Thoracic aorta (tissue), 2 donors: ENCODE measurements at regions not wholly inside any gene's neighbourhood (a gene's known extent, or its start where the extent isn't known, plus 50 kb on each side); places are given as distances from the start of the nearest gene placed in this dataset.
"Not testable (repeated sequence)": the region's sequence is repeated elsewhere in the genome, so short reads cannot be mapped to it uniquely, and the experiment has no call there.

Experiments used
- ATAC-seq: fragments of 150-250 bp; one replicate; pipeline ENCODE4 v1.8.0; 2017; ENCODE audit warnings: low read depth; ENCODE audit not compliant: insufficient number of reproducible peaks, low FRiP score
- DNase-seq: peaks from one replicate; pipeline ENCODE4 v3.0.0-alpha.2; 2020; ENCODE audit warnings: low spot score
- H3K27ac ChIP-seq, 2 donors: fragments of 200-600 bp; sonication (generic); 1 replicate in 1 of 2; 2 replicates in 1 of 2; pipeline ENCODE4 v1.5.1; 2016; ENCODE audit warnings: mild to moderate bottlenecking in 2 of 2, moderate library complexity in 2 of 2
- H3K27me3 ChIP-seq: fragments of 200-600 bp; sonication (generic); replicated peaks from 2 replicates; pipeline ENCODE4 v1.6.0; 2016; ENCODE audit warnings: mild to moderate bottlenecking; ENCODE audit not compliant: insufficient read depth
- H3K36me3 ChIP-seq: fragments of 200-600 bp; sonication (generic); one replicate; pipeline ENCODE4 v1.5.1; 2016
- H3K4me1 ChIP-seq, 2 donors: fragments of 200-600 bp; sonication (generic); 1 replicate in 1 of 2; 2 replicates in 1 of 2; pipeline versions ENCODE4 v1.5.1 to v1.6.0; 2016; ENCODE audit warnings: low read depth in 2 of 2, mild to moderate bottlenecking in 1 of 2; ENCODE audit not compliant: control insufficient read depth in 1 of 2
- H3K4me3 ChIP-seq: fragments of 200-600 bp; sonication (generic); 2 replicates; pipeline ENCODE4 v1.5.1; 2016; ENCODE audit warnings: mild to moderate bottlenecking
- H3K9me3 ChIP-seq: fragments of 200-600 bp; sonication (generic); 2 replicates; pipeline ENCODE4 v1.5.1; 2016
- CTCF ChIP-seq: fragments of 200-600 bp; sonication (generic); IDR thresholded peaks from one replicate; pipeline ENCODE4 v1.5.1; 2019; ENCODE audit warnings: antibody characterized with exemption

GRCh38 chr3:21013566-21013965 is 737.4 kb downstream of the ZNF385D start:
- no peaks in the 10 kb centered on the region for H3K9me3 ChIP-seq
- ATAC-seq (no peak), DNase-seq (no peak)
- no peaks in the 10 kb centered on the region for H3K4me1 ChIP-seq
- H3K27me3 ChIP-seq = no peaks in the 10 kb centered on the region
- no peak for TF ChIP-seq CTCF
- H3K36me3 ChIP-seq = no peaks in the 10 kb centered on the region
- H3K4me3 ChIP-seq = no peak overlapping the region
- no peak overlapping the region for H3K27ac ChIP-seq

- TF ChIP-seq CTCF = no peak
- Histone ChIP-seq H3K9me3 (no peaks in the 10 kb centered on the region), H3K4me1 (no peaks in the 10 kb centered on the region), H3K4me3 (no peak overlapping the region), H3K27me3 (no peaks in the 10 kb centered on the region), H3K36me3 (no peaks in the 10 kb centered on the region), H3K27ac (no peak overlapping the region)
- no peak for DNase-seq
- no peak for ATAC-seq
Measured at GRCh38 chr3:20999661-21000060, 751.3 kb downstream of the ZNF385D start.

- Histone ChIP-seq H3K27me3 (no peaks in the 10 kb centered on the region), H3K27ac (no peak overlapping the region), H3K9me3 (no peaks in the 10 kb centered on the region), H3K4me1 (no peaks in the 10 kb centered on the region), H3K36me3 (no peaks in the 10 kb centered on the region), H3K4me3 (no peak overlapping the region)
- DNase-seq = no peak
- ATAC-seq = no peak
- TF ChIP-seq CTCF = no peak
Measured at GRCh38 chr3:20997183-20997582, 753.8 kb downstream of the ZNF385D start.

- Histone ChIP-seq H3K9me3 (no peaks in the 10 kb centered on the region), H3K36me3 (no peaks in the 10 kb centered on the region), H3K27me3 (no peaks in the 10 kb centered on the region), H3K4me1 (no peaks in the 10 kb centered on the region), H3K4me3 (no peak overlapping the region), H3K27ac (no peak overlapping the region)
- DNase-seq = no peak
- no peak for ATAC-seq
- no peak for TF ChIP-seq CTCF
Measured at GRCh38 chr3:20990896-20991295, 760.1 kb downstream of the ZNF385D start.

GRCh38 chr3:20989653-20990052 is 761.4 kb downstream of the ZNF385D start:
- not testable (repeated sequence) for H3K4me1 ChIP-seq, ATAC-seq, H3K27me3 ChIP-seq, H3K27ac ChIP-seq, H3K4me3 ChIP-seq, H3K36me3 ChIP-seq, H3K9me3 ChIP-seq, DNase-seq

- no peak for TF ChIP-seq CTCF
- no peak for ATAC-seq
- Histone ChIP-seq H3K27ac (no peak overlapping the region), H3K27me3 (no peaks in the 10 kb centered on the region), H3K9me3 (no peaks in the 10 kb centered on the region), H3K4me1 (no peaks in the 10 kb centered on the region), H3K36me3 (no peaks in the 10 kb centered on the region), H3K4me3 (no peak overlapping the region)
- DNase-seq = no peak
Measured at GRCh38 chr3:20984594-20985205, 766.3 kb downstream of the ZNF385D start.
